Heart left ventricle (tissue), 16 donors: ENCODE measurements at regions not wholly inside any gene's neighbourhood (a gene's known extent, or its start where the extent isn't known, plus 50 kb on each side); places are given as distances from the start of the nearest gene placed in this dataset.

Source experiments
- ATAC-seq, 4 donors: fragments of 200-7000 bp; cut with Tn5 transposase; one replicate each; pipeline ENCODE4 v1.9.1; 2020 to 2022; ENCODE audit warnings: moderate library complexity in 4 of 4, mild to moderate bottlenecking in 3 of 4, moderate number of reproducible peaks in 1 of 4
- DNase-seq, 5 donors: peaks; one replicate each; pipeline ENCODE4 v3.0.0-alpha.2; 2020
- H3K27ac ChIP-seq, 12 donors: fragments of 200-600 bp; sonication (generic) in 4 of 12; one replicate each; pipeline versions ENCODE4 v1.5.0 to v1.8.0; 2016 to 2022; ENCODE audit warnings: mild to moderate bottlenecking in 2 of 12
- H3K27me3 ChIP-seq, 9 donors: fragments of 200-600 bp; sonication (generic) in 2 of 9; one replicate each; pipeline versions ENCODE4 v1.5.1 to v1.8.0; 2016 to 2022; ENCODE audit warnings: mild to moderate bottlenecking in 3 of 9
- H3K36me3 ChIP-seq, 9 donors: fragments of 200-600 bp; sonication (generic) in 2 of 9; one replicate each; pipeline versions ENCODE4 v1.5.0 to v1.8.0; 2018 to 2022; ENCODE audit warnings: mild to moderate bottlenecking in 2 of 9
- H3K4me1 ChIP-seq, 12 donors: fragments of 200-600 bp; sonication (generic) in 4 of 12; one replicate each; pipeline versions ENCODE4 v1.5.0 to v1.8.0; 2016 to 2022; ENCODE audit warnings: mild to moderate bottlenecking in 3 of 12
- H3K4me3 ChIP-seq, 12 donors: fragments of 200-600 bp; sonication (generic) in 4 of 12; one replicate each; pipeline versions ENCODE4 v1.5.0 to v1.8.0; 2017 to 2022; ENCODE audit warnings: mild to moderate bottlenecking in 9 of 12, moderate library complexity in 4 of 12
- H3K9me3 ChIP-seq, 12 donors: fragments of 200-600 bp; sonication (generic) in 4 of 12; one replicate each; pipeline versions ENCODE4 v1.5.0 to v1.8.0; 2016 to 2022; ENCODE audit warnings: mild to moderate bottlenecking in 1 of 12
- CTCF ChIP-seq, 12 donors: fragments of 200-600 bp; sonication (generic) in 4 of 12; IDR thresholded peaks; one replicate each; pipeline versions ENCODE4 v1.5.0 to v1.8.0; 2018 to 2022; ENCODE audit warnings: antibody characterized with exemption in 12 of 12, mild to moderate bottlenecking in 5 of 12
- POLR2A ChIP-seq, 2 donors: fragments of 450-650 bp; IDR thresholded peaks; one replicate each; pipeline ENCODE4 v1.6.1; 2017; ENCODE audit warnings: antibody characterized with exemption in 2 of 2, mild to moderate bottlenecking in 2 of 2, moderate library complexity in 2 of 2
- WGBS, 4 donors: extraction: QIAGEN DNeasy Blood & Tissue Kit in 2 of 4; methylation state at CpG; one replicate each; pipeline versions ENCODE4 v1.1.5 to v1.1.7; 2013 to 2018; 5-methylcytosine and 5-hydroxymethylcytosine counted together
- intact Hi-C, 10 donors: fragments of 100-400 bp; cut with DNase I; formaldehyde crosslinking; loops; one replicate each; pipeline versions ENCODE4 v1.11.1 to v1.14.2; 2022
- donor health status: ischemic (EF 13 %, LVEDD 7.1; RV severe dilation, severe dysfunction).
- donor health status: healthy with polysubstance abuse.
- donor health status: DM: no; HTN: yes; CAD: no.
- donor health status: DM: no; HTN: no; CAD: no.
- donor health status: ischemic (EF 25% LVEDD 6.9; RV normal size, moderate dysfunction).
- donor health status: ischemic (EF 25% LVEDD 5.7; RV mildly dilated, moderate dysfunction).
- donor health status: healthy.
- donor health status: DM: yes; HTN: yes; CAD: no.
- donor health status: ischemic (EF 35%, LVEDD 5.7; RV mildly dilated, moderate dysfunction).
- donor health status: nonischemic (EF 11% LVEDD 7.7; RV severe dilation, severe dysfunction).
- donor health status: DM: yes; HTN: yes; CAD: no.
- donor health status: PGD.
- donor health status: ischemic (EF 29% LVEDD 5.4; RV normal size, mild dysfunction).
- donor health status: nonischemic (EF 23%, LVEDD 6.1; RV moderate dilation, normal function).

GRCh38 chr13:74758188-74758587, 624.0 kb upstream of the KLF12 start:
- ATAC-seq (no peak), DNase-seq (no peak)
- Histone ChIP-seq H3K4me1 (no peaks in the 10 kb centered on the region), H3K27me3 (no peaks in the 10 kb centered on the region), H3K4me3 (no peak overlapping the region), H3K9me3 (no peaks in the 10 kb centered on the region), H3K27ac (no peak overlapping the region), H3K36me3 (no peaks in the 10 kb centered on the region)
- WGBS, 4 donors, result 49 to 86% (median 67%) methylated on average over 1 of the region's 1 CpG
- intact Hi-C loops, result no loop called here
- TF ChIP-seq CTCF (IDR thresholded peaks at IDR 0.05) (no peak), POLR2A (IDR thresholded peaks at IDR 0.05) (no peak)

GRCh38 chr13:74755065-74755464, 620.9 kb upstream of the KLF12 start:
- Histone ChIP-seq H3K4me3 (no peak overlapping the region), H3K27ac (no peak overlapping the region), H3K9me3 (no peaks in the 10 kb centered on the region), H3K36me3 (no peaks in the 10 kb centered on the region), H3K27me3 (no peaks in the 10 kb centered on the region), H3K4me1 (no peaks in the 10 kb centered on the region)
- intact Hi-C loops, result no loop called here
- no peak for TF ChIP-seq CTCF (IDR thresholded peaks at IDR 0.05)
- DNase-seq (no peak), ATAC-seq (no peak)
- WGBS, 4 donors, result 69 to 85% (median 83%) methylated on average over 2 of the region's 2 CpGs

GRCh38 chr13:74751739-74752138, 617.5 kb upstream of the KLF12 start:
- Histone ChIP-seq H3K36me3 (no peaks in the 10 kb centered on the region), H3K27ac (no peak overlapping the region), H3K9me3 (no peaks in the 10 kb centered on the region), H3K4me3 (no peak overlapping the region), H3K27me3 (no peaks in the 10 kb centered on the region), H3K4me1 (no peaks in the 10 kb centered on the region)
- ATAC-seq, result no peak
- intact Hi-C loops, result no loop called here
- 84 to 97% (median 95%) methylated on average over 5 of the region's 5 CpGs for whole genome bisulfite sequencing, 4 donors
- DNase-seq, result no peak
- no peak for TF ChIP-seq CTCF (IDR thresholded peaks at IDR 0.05)
- TF ChIP-seq POLR2A (IDR thresholded peaks at IDR 0.05), result no peak

GRCh38 chr13:74747186-74747955, 613.2 kb upstream of the KLF12 start:
- no peak for TF ChIP-seq POLR2A (IDR thresholded peaks at IDR 0.05)
- no peak for TF ChIP-seq CTCF (IDR thresholded peaks at IDR 0.05)
- Histone ChIP-seq H3K4me1 (no peaks in the 10 kb centered on the region), H3K27me3 (no peaks in the 10 kb centered on the region), H3K9me3 (peaks cover 0 to 4% (median 0%) of the 10 kb centered on the region in 12 donors), H3K36me3 (no peaks in the 10 kb centered on the region), H3K27ac (no peak overlapping the region), H3K4me3 (no peak overlapping the region)
- DNase-seq, result no peak
- no peak for ATAC-seq
- 70 to 78% (median 77%) methylated on average over 6 of the region's 6 CpGs for WGBS, 4 donors
- intact Hi-C loops, result no loop called here
